ENCODE measurements at regions not wholly inside any gene's neighbourhood (a gene's known extent, or its start where the extent isn't known, plus 50 kb on each side); places are given as distances from the start of the nearest gene placed in this dataset.

DNA sequence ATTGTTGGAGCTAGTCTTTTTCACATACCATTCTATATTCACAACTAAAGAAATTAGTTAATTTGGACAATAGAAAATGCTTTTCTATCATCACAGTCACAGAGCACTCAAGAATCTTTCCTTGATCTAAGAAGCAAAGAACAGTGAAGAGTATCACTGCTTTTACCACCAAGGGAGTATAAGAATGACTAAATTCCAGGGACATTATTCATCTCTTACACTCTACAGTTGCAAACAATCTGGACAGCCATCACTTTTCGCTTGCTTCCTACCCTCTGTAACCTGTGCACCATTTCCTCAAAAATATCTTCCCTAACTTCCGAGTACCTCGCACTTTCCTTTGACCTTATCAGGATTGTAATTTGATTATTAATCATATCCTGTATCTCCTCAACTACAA is 359.5 kb upstream of the TMCO5A start:
- TF ChIP-seq, protein P1, sequence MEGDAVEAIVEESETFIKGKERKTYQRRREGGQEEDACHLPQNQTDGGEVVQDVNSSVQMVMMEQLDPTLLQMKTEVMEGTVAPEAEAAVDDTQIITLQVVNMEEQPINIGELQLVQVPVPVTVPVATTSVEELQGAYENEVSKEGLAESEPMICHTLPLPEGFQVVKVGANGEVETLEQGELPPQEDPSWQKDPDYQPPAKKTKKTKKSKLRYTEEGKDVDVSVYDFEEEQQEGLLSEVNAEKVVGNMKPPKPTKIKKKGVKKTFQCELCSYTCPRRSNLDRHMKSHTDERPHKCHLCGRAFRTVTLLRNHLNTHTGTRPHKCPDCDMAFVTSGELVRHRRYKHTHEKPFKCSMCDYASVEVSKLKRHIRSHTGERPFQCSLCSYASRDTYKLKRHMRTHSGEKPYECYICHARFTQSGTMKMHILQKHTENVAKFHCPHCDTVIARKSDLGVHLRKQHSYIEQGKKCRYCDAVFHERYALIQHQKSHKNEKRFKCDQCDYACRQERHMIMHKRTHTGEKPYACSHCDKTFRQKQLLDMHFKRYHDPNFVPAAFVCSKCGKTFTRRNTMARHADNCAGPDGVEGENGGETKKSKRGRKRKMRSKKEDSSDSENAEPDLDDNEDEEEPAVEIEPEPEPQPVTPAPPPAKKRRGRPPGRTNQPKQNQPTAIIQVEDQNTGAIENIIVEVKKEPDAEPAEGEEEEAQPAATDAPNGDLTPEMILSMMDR (conservative IDR thresholded peaks at IDR 0.05 in 1 of 2, IDR thresholded peaks at IDR 0.05 in 1 of 2; ENCODE audit: extremely low read depth in 1 of 2, insufficient read depth in 1 of 2, low read depth in 1 of 2, low read length in 2 of 2): no peak
- TF ChIP-seq EZH2 (IDR thresholded peaks at IDR 0.05; ENCODE audit: borderline replicate concordance, low read length): no peak

All from mammary epithelial cell (primary cell).